Ovary (tissue), 7 donors: ENCODE measurements at regions not wholly inside any gene's neighbourhood (a gene's known extent, or its start where the extent isn't known, plus 50 kb on each side); places are given as distances from the start of the nearest gene placed in this dataset.

Experiments used
- DNase-seq, 5 donors: peaks; one replicate each; pipeline ENCODE4 v3.0.0-alpha.2; 2019 to 2020
- H3K27ac ChIP-seq, 2 donors: fragments of 200-600 bp; one replicate each; pipeline versions ENCODE4 v1.5.1 to v1.8.0; 2019 to 2022
- H3K27me3 ChIP-seq: fragments of 200-600 bp; one replicate; pipeline ENCODE4 v1.8.0; 2022
- H3K36me3 ChIP-seq: fragments of 200-600 bp; sonication (generic); one replicate; pipeline ENCODE4 v1.5.1; 2019
- H3K4me1 ChIP-seq: one replicate; pipeline ENCODE4 v1.8.1; 2013; ENCODE audit warnings: mild to moderate bottlenecking, moderate library complexity; ENCODE audit not compliant: insufficient read depth
- H3K4me3 ChIP-seq: fragments of 200-600 bp; sonication (generic); one replicate; pipeline ENCODE4 v1.5.1; 2017
- H3K9me3 ChIP-seq, 2 donors: fragments of 200-600 bp in 1 of 2; sonication (generic) in 1 of 2; one replicate each; pipeline versions ENCODE4 v1.5.1 to v1.8.1; 2013 to 2019; ENCODE audit warnings: mild to moderate bottlenecking in 1 of 2, moderate library complexity in 1 of 2
- EP300 ChIP-seq: sonication (generic); formaldehyde crosslinking; IDR thresholded peaks from one replicate; pipeline ENCODE4 v1.6.1; 2017; ENCODE audit warnings: antibody characterized with exemption
- POLR2A ChIP-seq: fragments of 450-650 bp; IDR thresholded peaks from one replicate; pipeline ENCODE4 v1.6.1; 2017; ENCODE audit warnings: antibody characterized with exemption, mild to moderate bottlenecking, moderate library complexity
- WGBS, 3 donors: extraction: QIAGEN DNeasy Blood & Tissue Kit in 1 of 3; methylation state at CpG; one replicate each; pipeline versions ENCODE4 v1.1.5 to v1.1.7; 2013 to 2017; 5-methylcytosine and 5-hydroxymethylcytosine counted together
- intact Hi-C, 4 donors: fragments of 100-400 bp; cut with DNase I; formaldehyde crosslinking; loops; one replicate each; pipeline versions ENCODE4 v1.11.0 to v1.15.1; 2022 to 2023
- TF ChIP-seq, protein P1 (sequence below), 3 donors: fragments of 450-650 bp in 2 of 3; fragments of 200-600 bp in 1 of 3; IDR thresholded peaks; one replicate each; pipeline versions ENCODE4 v1.5.1 to v1.8.0; 2016 to 2022; ENCODE audit warnings: antibody characterized with exemption in 3 of 3, mild to moderate bottlenecking in 1 of 3
- donor health status: DM: no; HTN: no; CAD: no; lungs with moderate emphysema.
- donor health status: DM: no; HTN: no; CAD: no.
- donor health status: Bipolar disorder and iron deficiency.
- donor health status: DM: no; HTN: no; CAD: no.
- donor health status: DM: yes; HTN: yes; CAD: no.

DNA sequence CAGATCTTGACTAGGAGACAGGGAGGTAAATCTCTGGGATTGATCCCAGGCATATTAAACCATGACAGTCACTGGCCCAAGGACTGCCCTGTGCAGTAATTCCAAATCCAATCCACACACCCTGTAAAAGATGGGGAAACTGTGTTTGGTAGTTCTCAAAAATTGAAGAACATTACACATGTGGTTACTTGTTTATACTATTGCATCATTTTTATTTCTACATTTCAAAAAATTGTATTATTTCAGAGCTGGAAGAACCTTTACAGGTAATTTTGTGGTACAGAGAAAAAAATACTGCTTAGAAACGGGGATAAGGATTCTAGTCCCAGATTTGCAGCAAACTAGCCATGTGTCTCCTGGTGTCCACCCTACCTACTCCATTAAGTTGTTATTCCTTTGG lies 400.5 kb downstream of the LRIG3 start:
- intact Hi-C loops = no loop called here
- Histone ChIP-seq H3K27me3 (no peaks in the 10 kb centered on the region), H3K36me3 (no peaks in the 10 kb centered on the region), H3K4me1 (no peaks in the 10 kb centered on the region), H3K4me3 (no peak overlapping the region), H3K9me3 (no peaks in the 10 kb centered on the region), H3K27ac (no peak overlapping the region)
- no peak for DNase-seq
- 84 to 89% (median 88%) methylated on average over 1 of the region's 1 CpG for WGBS, 3 donors
- no peak for TF ChIP-seq POLR2A
- TF ChIP-seq, protein P1, sequence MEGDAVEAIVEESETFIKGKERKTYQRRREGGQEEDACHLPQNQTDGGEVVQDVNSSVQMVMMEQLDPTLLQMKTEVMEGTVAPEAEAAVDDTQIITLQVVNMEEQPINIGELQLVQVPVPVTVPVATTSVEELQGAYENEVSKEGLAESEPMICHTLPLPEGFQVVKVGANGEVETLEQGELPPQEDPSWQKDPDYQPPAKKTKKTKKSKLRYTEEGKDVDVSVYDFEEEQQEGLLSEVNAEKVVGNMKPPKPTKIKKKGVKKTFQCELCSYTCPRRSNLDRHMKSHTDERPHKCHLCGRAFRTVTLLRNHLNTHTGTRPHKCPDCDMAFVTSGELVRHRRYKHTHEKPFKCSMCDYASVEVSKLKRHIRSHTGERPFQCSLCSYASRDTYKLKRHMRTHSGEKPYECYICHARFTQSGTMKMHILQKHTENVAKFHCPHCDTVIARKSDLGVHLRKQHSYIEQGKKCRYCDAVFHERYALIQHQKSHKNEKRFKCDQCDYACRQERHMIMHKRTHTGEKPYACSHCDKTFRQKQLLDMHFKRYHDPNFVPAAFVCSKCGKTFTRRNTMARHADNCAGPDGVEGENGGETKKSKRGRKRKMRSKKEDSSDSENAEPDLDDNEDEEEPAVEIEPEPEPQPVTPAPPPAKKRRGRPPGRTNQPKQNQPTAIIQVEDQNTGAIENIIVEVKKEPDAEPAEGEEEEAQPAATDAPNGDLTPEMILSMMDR (IDR thresholded peaks at IDR 0.05) = no peak
- no peak for TF ChIP-seq EP300

- H3K4me1 ChIP-seq = no peaks in the 10 kb centered on the region
- H3K36me3 ChIP-seq = no peaks in the 10 kb centered on the region
- WGBS, 3 donors = 94 to 98% (median 94%) methylated on average over 2 of the region's 2 CpGs
- H3K4me3 ChIP-seq = no peak overlapping the region
- TF ChIP-seq EP300 = no peak
- TF ChIP-seq POLR2A = no peak
- TF ChIP-seq, protein P1 (IDR thresholded peaks at IDR 0.05) = no peak
- DNase-seq = no peak
- no peaks in the 10 kb centered on the region for H3K27me3 ChIP-seq
- intact Hi-C loops = no loop called here
- no peak overlapping the region for H3K27ac ChIP-seq
- no peaks in the 10 kb centered on the region for H3K9me3 ChIP-seq
Measured at GRCh38 chr12:58521152-58521551, 399.2 kb downstream of the LRIG3 start.

DNA sequence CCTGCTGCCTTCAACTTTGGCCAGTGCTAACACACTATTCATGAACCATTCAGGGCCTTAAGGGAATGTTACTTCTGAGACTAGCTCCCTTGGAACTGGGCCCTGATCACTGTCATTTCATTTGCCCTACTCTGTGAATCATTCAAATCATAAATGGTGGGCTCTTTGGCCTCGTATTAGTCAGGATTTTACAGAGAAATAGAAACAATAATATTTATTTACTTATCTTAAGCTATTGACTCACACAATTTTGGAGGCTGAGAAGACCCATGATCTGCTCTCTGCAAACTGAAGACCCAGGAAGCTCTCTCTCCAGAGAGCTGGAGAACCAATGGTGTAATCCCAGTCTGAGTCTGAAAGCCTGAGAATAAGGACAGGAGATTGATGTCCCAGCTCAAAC lies 398.5 kb downstream of the LRIG3 start:
- WGBS, 3 donors = 77 to 94% (median 88%) methylated on average over 1 of the region's 1 CpG
- TF ChIP-seq POLR2A = no peak
- TF ChIP-seq, protein P1 (IDR thresholded peaks at IDR 0.05) = no peak
- TF ChIP-seq EP300 = no peak
- Histone ChIP-seq H3K9me3 (no peaks in the 10 kb centered on the region), H3K27ac (no peak overlapping the region), H3K4me1 (no peaks in the 10 kb centered on the region), H3K4me3 (no peak overlapping the region), H3K27me3 (no peaks in the 10 kb centered on the region), H3K36me3 (no peaks in the 10 kb centered on the region)
- intact Hi-C loops = no loop called here
- no peak for DNase-seq

DNA sequence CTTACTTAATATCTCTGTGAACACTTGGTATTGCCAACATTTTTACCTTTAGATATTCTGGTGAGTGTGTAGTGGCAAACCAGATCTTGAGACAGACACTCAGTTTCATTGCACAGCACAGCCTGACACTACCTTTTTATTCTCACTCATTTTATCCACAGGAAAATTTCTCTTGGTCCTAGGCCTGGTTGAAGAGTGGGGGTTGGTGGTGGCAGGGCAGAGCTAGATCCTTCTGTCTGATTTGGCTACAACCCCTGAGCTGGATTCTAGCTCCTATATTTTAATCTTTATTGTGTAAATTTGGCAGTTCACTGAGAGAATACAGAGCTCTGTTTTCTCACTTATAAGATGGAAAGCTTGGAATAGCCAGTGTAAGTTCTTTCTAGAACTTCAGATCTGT lies 396.9 kb downstream of the LRIG3 start:
- intact Hi-C loops = no loop called here
- Histone ChIP-seq H3K27me3 (no peaks in the 10 kb centered on the region), H3K9me3 (no peaks in the 10 kb centered on the region), H3K27ac (no peak overlapping the region), H3K36me3 (no peaks in the 10 kb centered on the region), H3K4me3 (no peak overlapping the region), H3K4me1 (no peaks in the 10 kb centered on the region)
- no peak for DNase-seq
- TF ChIP-seq, protein P1 (IDR thresholded peaks at IDR 0.05) = no peak
- TF ChIP-seq EP300 (no peak), POLR2A (no peak)

- TF ChIP-seq, protein P1 (IDR thresholded peaks at IDR 0.05) = no peak
- TF ChIP-seq POLR2A (no peak), EP300 (no peak)
- Histone ChIP-seq H3K27ac (no peak overlapping the region), H3K4me3 (no peak overlapping the region), H3K4me1 (no peaks in the 10 kb centered on the region), H3K27me3 (no peaks in the 10 kb centered on the region), H3K36me3 (no peaks in the 10 kb centered on the region), H3K9me3 (no peaks in the 10 kb centered on the region)
- DNase-seq = no peak
- intact Hi-C loops = no loop called here
- 0% methylated on average over 1 of the region's 1 CpG for WGBS, 3 donors
Measured at GRCh38 chr12:58528271-58528670, 392.0 kb downstream of the LRIG3 start.
